HG03196 (cell line): ENCODE measurements at regions not wholly inside any gene's neighbourhood (a gene's known extent, or its start where the extent isn't known, plus 50 kb on each side); places are given as distances from the start of the nearest gene placed in this dataset.
A peak's percentile ranks its signal among the peaks of the same experiment; 100 is the strongest.

Experiments used
- ATAC-seq: cut with Tn5 transposase; IDR thresholded peaks from one replicate; pipeline ENCODE4 v1.9.1; 2021; ENCODE audit not compliant: unreplicated experiment

DNA sequence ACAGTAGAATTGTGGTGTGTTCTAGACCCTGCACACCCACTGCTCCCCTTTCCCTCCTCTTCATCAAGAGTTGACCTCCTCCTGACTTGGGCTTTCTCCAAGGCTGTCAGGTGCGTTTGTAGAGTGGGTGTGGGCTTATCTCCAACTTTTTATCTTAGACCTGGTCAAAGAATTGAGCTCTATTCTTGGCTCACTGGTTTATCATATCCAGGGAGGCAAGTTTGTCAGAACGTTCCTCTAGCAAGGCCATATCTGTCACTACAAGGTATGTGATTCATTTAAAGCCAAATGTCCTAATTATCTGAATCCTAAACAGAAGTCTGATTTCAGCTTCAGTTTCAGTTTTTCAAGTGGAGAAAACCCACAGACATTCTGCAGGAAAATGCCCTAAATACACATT lies 117.1 kb upstream of the MGAT5 start:
- ATAC-seq: no peak

DNA sequence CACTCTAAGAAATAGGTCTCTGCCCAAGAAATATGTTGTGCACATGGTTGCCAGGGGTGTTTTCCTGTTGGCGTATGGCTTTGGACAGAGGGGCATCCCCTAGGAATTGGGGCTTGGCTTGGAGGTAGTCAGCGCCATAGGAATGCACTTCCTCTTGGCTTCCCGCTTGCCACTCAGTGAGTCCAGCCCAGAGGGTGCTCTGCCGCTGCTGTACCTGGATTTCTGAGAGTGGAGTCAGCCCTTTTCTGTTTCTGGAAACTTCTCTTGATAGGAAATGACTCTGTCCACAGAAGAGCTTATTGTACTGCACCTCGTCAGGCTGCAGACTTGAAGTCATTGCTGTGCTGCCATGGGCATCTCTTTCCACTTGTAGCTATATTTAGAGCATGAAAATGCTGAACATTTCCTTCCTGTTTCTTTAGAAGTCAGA lies 116.7 kb upstream of the MGAT5 start:
- ATAC-seq: no peak

GRCh38 chr2:134138115-134138514 lies 115.8 kb upstream of the MGAT5 start:
- ATAC-seq: no peak

GRCh38 chr2:134139611-134140010 lies 114.3 kb upstream of the MGAT5 start:
- ATAC-seq: no peak

- no peak for ATAC-seq
These were observed 113.6 kb upstream of the MGAT5 start for GRCh38 chr2:134140251-134140661.

GRCh38 chr2:134141598-134142340 lies 112.1 kb upstream of the MGAT5 start:
- ATAC-seq: no peak

DNA sequence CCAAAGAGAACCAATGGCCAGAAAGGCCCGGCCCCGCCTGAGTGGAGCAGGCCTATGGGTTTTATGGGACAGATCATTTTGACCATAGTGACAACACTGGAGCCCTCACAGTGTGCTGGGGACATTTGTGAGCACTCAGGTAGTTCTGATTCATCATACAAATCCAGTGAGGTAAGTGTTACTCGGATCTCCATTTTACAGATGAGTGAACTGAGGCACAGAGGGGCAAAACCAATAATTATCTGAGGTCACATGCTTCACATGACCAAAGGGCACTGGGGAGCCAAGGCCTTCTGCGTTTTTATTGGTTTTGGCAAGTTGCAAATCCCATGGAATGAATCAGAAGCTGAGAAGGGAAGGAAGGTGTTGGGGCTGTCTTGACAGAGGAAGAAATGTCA lies 111.5 kb upstream of the MGAT5 start:
- ATAC-seq: no peak

- ATAC-seq: no peak
These were observed 111.0 kb upstream of the MGAT5 start for GRCh38 chr2:134142903-134143302.

DNA sequence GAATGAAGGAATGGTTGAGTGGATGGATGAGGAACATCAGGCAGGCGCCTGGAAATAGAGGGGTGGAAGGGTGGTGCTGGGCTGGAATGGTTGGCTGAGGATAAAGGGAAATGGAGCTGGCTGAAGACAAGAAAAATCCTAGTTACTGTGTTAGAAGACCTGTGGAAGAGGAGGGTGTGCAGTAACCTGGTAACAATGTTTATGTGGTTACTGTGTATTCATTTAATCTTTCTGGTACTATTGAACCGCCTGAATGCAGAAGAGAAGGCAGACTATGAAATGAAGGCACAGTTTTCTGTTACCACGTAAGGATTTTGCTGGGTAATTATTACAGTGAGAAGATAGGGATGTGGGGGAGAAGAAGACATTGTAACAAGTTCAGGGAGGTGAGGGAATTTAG lies 110.3 kb upstream of the MGAT5 start:
- ATAC-seq: no peak

- no peak for ATAC-seq
These were observed 109.7 kb upstream of the MGAT5 start for GRCh38 chr2:134144081-134144596.

DNA sequence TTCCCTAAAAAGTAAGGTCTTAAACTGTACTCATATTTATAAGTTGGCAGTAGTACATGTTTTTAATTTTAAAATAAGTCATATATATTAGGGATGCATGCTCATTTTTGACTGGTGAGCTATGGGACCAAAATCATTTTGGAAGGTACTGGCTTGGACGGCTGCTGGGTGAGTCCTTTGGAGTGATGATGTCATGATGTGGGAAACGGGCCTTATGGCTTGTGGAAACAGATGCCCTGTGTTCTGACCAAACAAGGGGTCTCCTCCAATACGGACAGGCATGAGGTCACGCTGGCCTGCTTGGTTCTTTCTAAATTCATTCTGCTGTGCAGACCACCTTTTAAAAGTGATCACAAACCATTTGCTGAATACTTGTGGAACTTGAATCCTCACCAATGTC lies 109.2 kb upstream of the MGAT5 start:
- no peak for ATAC-seq

GRCh38 chr2:134145519-134145918 lies 108.4 kb upstream of the MGAT5 start:
- no peak for ATAC-seq

DNA sequence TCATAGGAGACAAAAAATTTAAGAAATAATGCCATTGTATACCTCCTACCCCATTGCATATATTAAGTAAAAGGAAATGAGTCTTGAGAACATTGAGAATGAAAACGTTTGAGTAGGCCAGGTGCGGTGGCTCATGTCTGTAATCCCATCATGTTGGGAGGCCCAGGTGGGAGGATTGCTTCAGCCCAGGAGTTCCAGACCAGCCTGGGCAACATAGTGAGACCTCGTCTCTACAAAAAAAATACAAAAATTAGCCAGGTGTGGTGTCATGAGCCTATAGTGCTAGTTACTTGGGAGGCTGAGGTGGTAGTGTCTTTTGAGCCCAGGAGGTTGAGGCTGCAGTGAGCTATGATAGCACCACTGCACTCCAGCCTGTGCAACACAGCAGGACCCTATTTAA lies 107.7 kb upstream of the MGAT5 start:
- no peak for ATAC-seq

DNA sequence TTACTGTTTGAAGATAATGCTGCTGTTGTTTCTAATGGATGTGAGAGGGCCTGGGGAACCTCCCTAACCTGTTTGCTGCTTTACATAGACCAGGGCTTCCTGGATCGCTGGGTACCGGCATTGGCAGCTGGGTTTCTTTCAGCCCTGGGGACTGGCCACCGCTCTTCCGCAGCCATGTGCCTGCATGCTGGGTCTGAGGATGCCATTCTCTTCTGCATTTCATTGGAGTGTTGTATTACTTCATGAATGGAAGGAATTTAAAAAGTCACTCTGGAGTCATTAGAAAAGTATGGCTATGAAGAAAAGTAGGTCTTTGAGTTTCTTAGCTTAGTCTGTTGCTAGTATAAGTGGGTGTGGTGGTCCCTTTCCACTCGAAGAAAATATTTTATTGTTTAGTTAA lies 107.3 kb upstream of the MGAT5 start:
- no peak for ATAC-seq

DNA sequence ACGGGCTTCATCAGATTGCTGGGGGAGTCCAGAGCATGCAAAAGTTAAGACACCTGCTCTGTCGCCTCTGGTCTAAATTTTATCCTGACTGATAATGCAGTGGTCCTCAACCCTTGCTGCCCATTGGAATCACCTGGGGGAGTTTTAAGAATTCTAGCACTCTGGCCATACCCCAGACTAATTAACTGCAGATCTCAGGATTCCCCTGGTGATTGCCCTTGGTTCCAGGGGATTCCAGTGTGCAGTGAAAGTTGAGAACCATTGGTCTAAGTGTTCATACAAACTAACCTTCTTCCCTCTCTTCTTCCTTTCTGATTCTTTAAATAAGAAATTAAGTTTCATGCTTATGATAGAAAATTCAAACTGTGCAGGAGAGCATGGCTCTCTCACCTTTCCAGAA lies 105.7 kb upstream of the MGAT5 start:
- ATAC-seq: no peak

DNA sequence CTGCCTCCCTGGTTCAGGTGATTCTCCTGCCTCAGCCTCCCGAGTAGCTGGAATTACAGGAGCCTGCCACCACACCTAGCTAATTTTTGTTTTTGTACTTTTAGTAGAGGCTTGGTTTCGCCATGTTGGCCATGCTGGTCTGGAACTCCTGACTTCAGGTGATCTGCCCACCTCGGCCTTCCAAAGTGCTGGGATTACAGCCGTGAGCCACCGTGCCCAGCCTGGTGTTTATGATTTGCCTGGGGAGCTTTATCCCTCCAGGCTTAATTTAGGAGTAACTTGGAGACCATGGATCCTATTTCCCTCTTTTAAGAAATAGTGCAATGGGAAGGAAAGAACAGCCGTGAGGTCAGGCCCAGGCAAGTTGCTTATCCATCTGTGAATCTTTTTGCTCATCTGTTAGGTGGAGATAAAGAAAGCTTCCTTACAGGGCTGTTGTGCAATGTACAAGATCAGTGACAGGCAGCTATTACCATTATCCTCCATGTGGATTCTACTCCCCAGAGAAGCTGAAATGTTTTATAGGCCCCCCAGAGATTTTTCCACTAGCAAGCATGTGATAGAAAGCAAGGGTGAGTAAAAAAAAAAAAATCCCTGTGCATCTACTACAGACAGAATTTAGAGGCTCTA lies 104.9 kb upstream of the MGAT5 start:
- ATAC-seq: no peak

GRCh38 chr2:134149904-134150303 lies 104.0 kb upstream of the MGAT5 start:
- no peak for ATAC-seq

DNA sequence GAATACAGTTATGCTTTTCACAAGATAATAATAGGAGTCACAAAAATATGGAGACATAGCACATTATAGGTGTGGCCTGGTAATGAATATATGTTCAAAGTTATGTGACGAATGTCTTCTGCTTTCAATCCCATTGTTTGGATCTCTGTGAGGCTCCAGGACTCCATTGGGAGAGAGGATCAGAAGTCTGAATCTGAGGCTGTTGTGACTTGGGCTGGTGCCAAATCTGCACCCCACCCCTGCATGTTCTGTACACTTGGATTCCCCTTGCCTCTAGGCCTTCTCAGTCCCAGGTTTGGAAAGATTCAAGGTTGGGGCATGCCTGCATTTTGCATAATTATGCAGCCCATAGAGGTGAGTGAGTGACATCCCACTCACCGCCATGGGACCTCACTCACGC lies 103.1 kb upstream of the MGAT5 start:
- ATAC-seq: no peak

DNA sequence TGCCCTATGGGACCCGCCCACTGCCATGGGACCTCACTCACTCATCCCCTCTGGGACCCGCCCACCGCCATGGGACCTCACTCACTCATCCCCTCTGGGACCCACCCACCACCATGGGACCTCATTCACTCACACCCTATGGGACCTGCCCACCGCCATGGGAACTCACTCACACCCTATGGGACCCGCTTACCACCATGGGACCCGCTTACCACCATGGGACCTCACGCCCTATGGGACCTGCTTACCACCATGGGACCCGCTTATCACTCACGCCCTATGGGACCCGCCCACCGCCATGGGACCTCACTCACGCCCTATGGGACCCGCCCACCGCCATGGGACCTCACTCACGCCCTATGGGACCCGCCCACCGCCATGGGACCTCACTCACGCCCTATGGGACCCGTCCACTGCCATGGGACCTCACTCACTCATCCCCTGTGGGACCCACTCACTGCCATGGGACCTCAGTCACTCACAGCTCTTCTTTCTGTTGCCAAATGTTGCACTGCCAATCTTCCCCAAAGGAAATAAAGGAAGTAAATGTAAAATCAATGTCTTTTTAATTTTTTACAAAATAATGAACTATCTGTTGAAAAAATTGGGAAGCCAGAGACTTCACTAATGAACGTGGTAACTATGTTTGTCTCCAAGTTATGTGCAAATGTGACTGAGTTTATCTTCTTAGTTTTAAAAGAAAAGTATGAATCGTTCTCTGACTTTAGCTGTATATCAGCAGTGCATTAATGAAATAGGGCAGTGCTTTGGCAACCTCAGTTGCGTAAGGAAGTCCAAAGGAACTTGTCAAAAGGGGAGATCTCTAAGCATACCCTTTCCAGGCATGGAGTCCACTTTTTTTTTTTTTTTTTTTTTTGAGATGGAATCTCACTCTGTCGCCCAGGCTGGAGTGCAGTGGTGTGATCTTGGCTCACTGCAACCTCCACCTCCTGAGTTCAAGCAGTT lies 101.5 kb upstream of the MGAT5 start:
- no peak for ATAC-seq

DNA sequence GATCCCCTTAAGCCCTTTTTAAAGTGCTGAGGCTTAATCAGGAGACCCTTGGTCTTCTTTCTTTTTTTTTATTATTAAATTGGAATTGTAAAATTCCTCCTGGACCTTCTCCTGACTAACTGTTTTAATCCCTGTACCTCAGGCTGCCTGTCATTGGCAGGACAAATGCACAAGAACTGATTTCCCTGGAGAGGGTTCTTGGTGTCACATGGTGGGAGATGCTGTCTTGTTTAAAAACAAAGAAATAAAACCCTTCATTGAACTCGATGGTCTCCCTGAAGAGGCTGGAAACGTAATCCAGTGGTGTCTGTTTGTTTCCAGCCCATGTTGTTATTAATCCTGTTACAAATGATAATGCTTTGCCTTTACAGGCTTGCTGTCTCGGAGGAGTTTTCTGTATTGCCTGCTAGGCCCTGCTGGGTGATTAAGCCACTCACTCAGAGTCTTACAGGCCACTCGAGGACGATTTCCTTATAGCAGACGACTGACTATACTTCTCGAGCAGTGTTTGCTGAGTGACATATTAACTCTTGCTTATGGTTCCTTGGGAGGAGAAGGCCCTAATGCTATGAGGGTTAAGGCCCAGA lies 100.5 kb upstream of the MGAT5 start:
- no peak for ATAC-seq

GRCh38 chr2:134154246-134154645 lies 99.6 kb upstream of the MGAT5 start:
- peak; percentile 60 for ATAC-seq
